Hepatocyte (in vitro differentiated cells): ENCODE measurements at regions not wholly inside any gene's neighbourhood (a gene's known extent, or its start where the extent isn't known, plus 50 kb on each side); places are given as distances from the start of the nearest gene placed in this dataset.

Source experiments
- CTCF ChIP-seq: fragments of 200-600 bp; sonication (generic); IDR thresholded peaks from 2 replicates; pipeline ENCODE4 v1.5.1; 2016; ENCODE audit warnings: antibody characterized with exemption, mild to moderate bottlenecking; ENCODE audit not compliant: poor library complexity
- EZH2phosphoT487 ChIP-seq: fragments of 200-600 bp; sonication (generic); IDR thresholded peaks from one replicate; pipeline ENCODE4 v1.6.1; 2018; ENCODE audit warnings: antibody characterized with exemption, mild to moderate bottlenecking, low read depth, moderate library complexity; ENCODE audit not compliant: unreplicated experiment, severe bottlenecking

DNA sequence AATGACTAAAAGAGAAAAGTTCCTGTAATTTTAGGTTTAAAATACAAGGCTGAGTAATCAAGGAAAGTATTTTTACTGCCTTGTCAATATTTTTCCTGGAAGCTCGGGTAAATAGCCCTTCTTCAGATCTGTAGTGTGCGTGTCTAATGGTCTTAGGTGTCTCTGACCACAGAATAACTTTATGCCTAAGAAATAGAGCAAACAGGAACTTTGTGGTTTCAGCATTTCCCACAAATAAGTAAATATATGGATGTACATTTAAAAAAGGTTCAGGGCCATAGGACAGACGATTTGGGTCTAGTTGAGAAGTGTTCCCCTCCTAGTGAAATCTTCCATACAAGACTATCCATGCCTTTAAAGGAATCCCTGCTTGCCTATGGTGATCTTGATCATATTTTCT lies 107.0 kb downstream of the ZC3H11B start:
- no peak for TF ChIP-seq CTCF
- no peak for TF ChIP-seq EZH2phosphoT487
